HL-60 (cell line): ENCODE measurements at regions not wholly inside any gene's neighbourhood (a gene's known extent, or its start where the extent isn't known, plus 50 kb on each side); places are given as distances from the start of the nearest gene placed in this dataset.

Experiments
- DNase-seq, 2 experiments: peaks; one replicate each; pipeline ENCODE4 v3.0.0-alpha.2; 2010 to 2020; ENCODE audit warnings: low read depth in 1 of 2, low spot score in 1 of 2
- H3K27ac ChIP-seq: fragments of 250-450 bp; sonication (Bioruptor Pico); replicated peaks from 2 replicates; pipeline ENCODE4 v1.5.1; 2020; ENCODE audit warnings: mild to moderate bottlenecking, moderate library complexity
- H3K27me3 ChIP-seq: fragments of 250-450 bp; sonication (Bioruptor Pico); 2 replicates; pipeline ENCODE4 v1.5.1; 2021; ENCODE audit warnings: mild to moderate bottlenecking, moderate library complexity; ENCODE audit not compliant: insufficient read depth, poor library complexity, severe bottlenecking
- H3K4me3 ChIP-seq: replicated peaks from 2 replicates; pipeline ENCODE4 v1.5.1; 2011; ENCODE audit warnings: mild to moderate bottlenecking, control low read depth, low read length; ENCODE audit not compliant: insufficient read depth
- CTCF ChIP-seq: IDR thresholded peaks from one replicate; pipeline ENCODE4 v1.5.1; 2011; ENCODE audit warnings: low read length, control low read depth, inconsistent platforms; ENCODE audit not compliant: insufficient read depth
- GABPA ChIP-seq: IDR thresholded peaks from 2 replicates; pipeline ENCODE4 v1.6.1; 2012; ENCODE audit warnings: low read depth
- POLR2AphosphoS5 ChIP-seq: IDR thresholded peaks from 2 replicates; pipeline ENCODE4 v1.6.1; 2012; ENCODE audit warnings: low read depth
- REST ChIP-seq: IDR thresholded peaks from 2 replicates; pipeline ENCODE4 v1.6.1; 2012; ENCODE audit warnings: low read depth; ENCODE audit not compliant: insufficient replicate concordance
- SPI1 ChIP-seq: IDR thresholded peaks from 2 replicates; pipeline ENCODE4 v1.6.1; 2012; ENCODE audit warnings: low read depth, mild to moderate bottlenecking, borderline replicate concordance

- H3K27ac ChIP-seq, result no peak overlapping the region
- no peak for TF ChIP-seq POLR2AphosphoS5
- no peak for TF ChIP-seq REST
- TF ChIP-seq CTCF, result no peak
- no peak for TF ChIP-seq SPI1
- TF ChIP-seq GABPA, result no peak
- no peak for DNase-seq
Observed at GRCh38 chr3:143201870-143202752, 82.5 kb downstream of the CHST2 start.

GRCh38 chr3:143203142-143203541 is 83.6 kb downstream of the CHST2 start:
- TF ChIP-seq REST (no peak), CTCF (no peak), POLR2AphosphoS5 (no peak), GABPA (no peak), SPI1 (no peak)
- no peak for DNase-seq
- no peak overlapping the region for H3K27ac ChIP-seq
- H3K4me3 ChIP-seq, result no peak overlapping the region
- H3K27me3 ChIP-seq, result no peaks in the 10 kb centered on the region

More at GRCh38 chr3:143201870-143202752, 82.5 kb downstream of the CHST2 start:
- no peaks in the 10 kb centered on the region for H3K27me3 ChIP-seq
- H3K4me3 ChIP-seq, result no peak overlapping the region

- no peak for TF ChIP-seq GABPA
- TF ChIP-seq CTCF, result no peak
- no peak for TF ChIP-seq POLR2AphosphoS5
- no peak for TF ChIP-seq SPI1
- TF ChIP-seq REST, result no peak
- Histone ChIP-seq H3K27ac (no peak overlapping the region), H3K27me3 (no peaks in the 10 kb centered on the region), H3K4me3 (no peak overlapping the region)
- no peak for DNase-seq
Observed at GRCh38 chr3:143203848-143204247, 84.3 kb downstream of the CHST2 start.
